Liver (tissue), 3 donors: ENCODE measurements at regions not wholly inside any gene's neighbourhood (a gene's known extent, or its start where the extent isn't known, plus 50 kb on each side); places are given as distances from the start of the nearest gene placed in this dataset.

Experiments used
- CTCF ChIP-seq: fragments of 150-350 bp; IDR thresholded peaks from 2 replicates; pipeline ENCODE4 v1.5.1; 2017; ENCODE audit warnings: improper control_type of control experiment, low read depth, low read length; ENCODE audit not compliant: missing input control
- EGR1 ChIP-seq, 2 donors: IDR thresholded peaks; 2 replicates each; pipeline ENCODE4 v1.6.1; 2016 to 2018; ENCODE audit warnings: antibody characterized with exemption in 2 of 2, low read depth in 2 of 2
- GABPA ChIP-seq, 2 donors: IDR thresholded peaks in 1 of 2; conservative IDR thresholded peaks in 1 of 2; 2 replicates each; pipeline ENCODE4 v1.6.1; 2016; ENCODE audit warnings: antibody characterized with exemption in 2 of 2, mild to moderate bottlenecking in 1 of 2, moderate library complexity in 1 of 2
- HNF4G ChIP-seq: IDR thresholded peaks from 2 replicates; pipeline ENCODE4 v1.6.1; 2016; ENCODE audit warnings: antibody characterized with exemption
- JUND ChIP-seq, 2 donors: IDR thresholded peaks; 2 replicates each; pipeline ENCODE4 v1.6.1; 2016; ENCODE audit warnings: antibody characterized with exemption in 2 of 2
- MAX ChIP-seq: IDR thresholded peaks from 2 replicates; pipeline ENCODE4 v1.6.1; 2016; ENCODE audit warnings: antibody characterized with exemption
- NR2F2 ChIP-seq: IDR thresholded peaks from 2 replicates; pipeline ENCODE4 v1.6.1; 2016; ENCODE audit warnings: antibody characterized with exemption
- RAD21 ChIP-seq, 2 donors: IDR thresholded peaks; 2 replicates each; pipeline ENCODE4 v1.6.1; 2016; ENCODE audit warnings: antibody characterized with exemption in 2 of 2, mild to moderate bottlenecking in 2 of 2
- REST ChIP-seq: IDR thresholded peaks from 2 replicates; pipeline ENCODE4 v1.6.1; 2016; ENCODE audit warnings: antibody characterized with exemption, mild to moderate bottlenecking
- RXRA ChIP-seq, 2 donors: IDR thresholded peaks; 2 replicates each; pipeline ENCODE4 v1.6.1; 2017 to 2018; ENCODE audit warnings: antibody characterized with exemption in 2 of 2, mild to moderate bottlenecking in 1 of 2
- SP1 ChIP-seq: IDR thresholded peaks from 2 replicates; pipeline ENCODE4 v1.6.1; 2018; ENCODE audit warnings: antibody characterized with exemption, mild to moderate bottlenecking
- TAF1 ChIP-seq: conservative IDR thresholded peaks from 2 replicates; pipeline ENCODE4 v1.6.1; 2016; ENCODE audit warnings: antibody characterized with exemption, mild to moderate bottlenecking
- YY1 ChIP-seq: IDR thresholded peaks from 2 replicates; pipeline ENCODE4 v1.6.1; 2016; ENCODE audit warnings: antibody characterized with exemption, mild to moderate bottlenecking
- ZBTB33 ChIP-seq: IDR thresholded peaks from 2 replicates; pipeline ENCODE4 v1.6.1; 2016; ENCODE audit warnings: antibody characterized with exemption
- donor health status: healthy.
- donor health status: healthy.

GRCh38 chr3:31114929-31115283, 220.4 kb upstream of the GADL1 start:
- TF ChIP-seq MAX: no peak
- TF ChIP-seq CTCF: no peak
- TF ChIP-seq ZBTB33: no peak
- TF ChIP-seq GABPA (IDR thresholded peaks at IDR 0.05 in 1 of 2, conservative IDR thresholded peaks at IDR 0.05 in 1 of 2): no peak
- no peak for TF ChIP-seq JUND (IDR thresholded peaks at IDR 0.05)
- no peak for TF ChIP-seq REST
- TF ChIP-seq TAF1: no peak
- TF ChIP-seq RXRA (IDR thresholded peaks at IDR 0.05): no peak
- no peak for TF ChIP-seq YY1
- TF ChIP-seq EGR1 (IDR thresholded peaks at IDR 0.05; ENCODE audit: low read depth in 2 of 2): no peak
- TF ChIP-seq RAD21 (IDR thresholded peaks at IDR 0.05): no peak
- TF ChIP-seq NR2F2: no peak
- TF ChIP-seq HNF4G: no peak
- no peak for TF ChIP-seq SP1
